ENCODE measurements at regions not wholly inside any gene's neighbourhood (a gene's known extent, or its start where the extent isn't known, plus 50 kb on each side); places are given as distances from the start of the nearest gene placed in this dataset.

GRCh38 chr11:100536979-100537378 is 150.1 kb upstream of the ARHGAP42 start:
- DNase-seq: no peak

- no peak for DNase-seq
Measured at GRCh38 chr11:100543386-100543785, 143.7 kb upstream of the ARHGAP42 start.

- no peak for DNase-seq
Measured at GRCh38 chr11:100545556-100545955, 141.5 kb upstream of the ARHGAP42 start.

- no peak for DNase-seq
Measured at GRCh38 chr11:100545970-100546369, 141.1 kb upstream of the ARHGAP42 start.

- peak; percentile 43 for DNase-seq
Measured at GRCh38 chr11:100546714-100547113, 140.4 kb upstream of the ARHGAP42 start.

GRCh38 chr11:100550298-100550697 is 136.8 kb upstream of the ARHGAP42 start:
- DNase-seq: no peak

- DNase-seq: no peak
Measured at GRCh38 chr11:100550912-100551632, 136.0 kb upstream of the ARHGAP42 start.

- peak; percentile 14 for DNase-seq
Measured at GRCh38 chr11:100555931-100556330, 131.2 kb upstream of the ARHGAP42 start.

GRCh38 chr11:100556781-100557180 is 130.3 kb upstream of the ARHGAP42 start:
- no peak for DNase-seq

- peak; percentile 37 for DNase-seq
Measured at GRCh38 chr11:100557830-100558611, 129.1 kb upstream of the ARHGAP42 start.

- DNase-seq: no peak
Measured at GRCh38 chr11:100560606-100561005, 126.5 kb upstream of the ARHGAP42 start.

GRCh38 chr11:100561323-100561722 is 125.8 kb upstream of the ARHGAP42 start:
- DNase-seq: no peak

- DNase-seq: peak; percentile 90
Measured at GRCh38 chr11:100562128-100562527, 125.0 kb upstream of the ARHGAP42 start.

- DNase-seq: peak; percentile 73
Measured at GRCh38 chr11:100563541-100564280, 123.4 kb upstream of the ARHGAP42 start.

- peak; percentile 56 for DNase-seq
Measured at GRCh38 chr11:100573911-100574513, 113.1 kb upstream of the ARHGAP42 start.

- peak; percentile 50 for DNase-seq
Measured at GRCh38 chr11:100574894-100575769, 112.0 kb upstream of the ARHGAP42 start.

- peak; percentile 64 for DNase-seq
Measured at GRCh38 chr11:100575860-100576717, 111.0 kb upstream of the ARHGAP42 start.

- no peak for DNase-seq
Measured at GRCh38 chr11:100576718-100577021, 110.4 kb upstream of the ARHGAP42 start.

GRCh38 chr11:100578831-100579311 is 108.2 kb upstream of the ARHGAP42 start:
- peak; percentile 41 for DNase-seq

- DNase-seq: peak; percentile 13
Measured at GRCh38 chr11:100581318-100581717, 105.8 kb upstream of the ARHGAP42 start.

Measured in fibroblast of skin of scalp (primary cell).